ENCODE measurements at regions not wholly inside any gene's neighbourhood (a gene's known extent, or its start where the extent isn't known, plus 50 kb on each side); places are given as distances from the start of the nearest gene placed in this dataset.

GRCh38 chr7:63072806-63073205, 925.8 kb upstream of the ZNF722 start:
- ATAC-seq = no peak
- H3K9me3 ChIP-seq (ENCODE audit: control insufficient read depth, insufficient read depth, low read depth, low read length) = 0 out of 2 replicates have a peak, but pooled peaks cover 5% of the 10 kb centered on the region
- H3K4me3 ChIP-seq (ENCODE audit: low read depth in 2 of 2, low read length in 2 of 2) = no peak overlapping the region
- H3K4me1 ChIP-seq (ENCODE audit: control insufficient read depth, insufficient read depth, low read length) = no peaks in the 10 kb centered on the region
- ChIA-PET POLR2A (no interaction called here), CTCF (no interaction called here)
- intact Hi-C loops (cut with micrococcal nuclease; ENCODE audit: unreplicated experiment) = no loop called here
- in situ Hi-C loops (cut with HindIII; ENCODE audit: low pct_unique_long_range_greater_than_20kb, low sequenced_read_pairs) = no loop called here
- H3K27ac ChIP-seq (ENCODE audit: low read length) = no peak overlapping the region
- no TSS peak for BruUV-seq (replicated peaks)
- no peaks in the 10 kb centered on the region for H3K36me3 ChIP-seq (ENCODE audit: control insufficient read depth, insufficient read depth, low read length)
- TF ChIP-seq SIN3A (IDR thresholded peaks at IDR 0.05; ENCODE audit: borderline replicate concordance, insufficient read depth, low read depth, low read length) = no peak
- TF ChIP-seq TCF7L2 (IDR thresholded peaks at IDR 0.05; ENCODE audit: low read depth, low read length) = no peak
- no peak for TF ChIP-seq CTCF (IDR thresholded peaks at IDR 0.05)
- TF ChIP-seq POLR2AphosphoS5 (IDR thresholded peaks at IDR 0.05; ENCODE audit: low read depth, low read length) = no peak
- TF ChIP-seq REST (IDR thresholded peaks at IDR 0.05; ENCODE audit: insufficient read depth in 1 of 2, low read depth in 2 of 2, low read length in 1 of 2) = no peak
- DNase-seq (ENCODE audit: low read depth, low spot score) = no peak
- H3K27me3 ChIP-seq (ENCODE audit: control insufficient read depth, insufficient read depth, low read length) = no peaks in the 10 kb centered on the region

GRCh38 chr7:63073286-63073685, 925.4 kb upstream of the ZNF722 start:
- ATAC-seq = no peak
- Histone ChIP-seq H3K9me3 (ENCODE audit: control insufficient read depth, insufficient read depth, low read depth, low read length) (0 out of 2 replicates have a peak, but pooled peaks cover 5% of the 10 kb centered on the region), H3K4me3 (ENCODE audit: low read depth in 2 of 2, low read length in 2 of 2) (no peak overlapping the region), H3K4me1 (ENCODE audit: control insufficient read depth, insufficient read depth, low read length) (no peaks in the 10 kb centered on the region), H3K27me3 (ENCODE audit: control insufficient read depth, insufficient read depth, low read length) (no peaks in the 10 kb centered on the region), H3K36me3 (ENCODE audit: control insufficient read depth, insufficient read depth, low read length) (no peaks in the 10 kb centered on the region), H3K27ac (ENCODE audit: low read length) (no peak overlapping the region)
- BruUV-seq (replicated peaks) = no TSS peak
- ChIA-PET CTCF (no interaction called here), POLR2A (no interaction called here)
- TF ChIP-seq REST (IDR thresholded peaks at IDR 0.05; ENCODE audit: insufficient read depth in 1 of 2, low read depth in 2 of 2, low read length in 1 of 2) = no peak
- no peak for TF ChIP-seq CTCF (IDR thresholded peaks at IDR 0.05)
- TF ChIP-seq POLR2AphosphoS5 (IDR thresholded peaks at IDR 0.05; ENCODE audit: low read depth, low read length) = no peak
- no peak for TF ChIP-seq SIN3A (IDR thresholded peaks at IDR 0.05; ENCODE audit: borderline replicate concordance, insufficient read depth, low read depth, low read length)
- no peak for TF ChIP-seq TCF7L2 (IDR thresholded peaks at IDR 0.05; ENCODE audit: low read depth, low read length)
- in situ Hi-C loops (cut with HindIII; ENCODE audit: low pct_unique_long_range_greater_than_20kb, low sequenced_read_pairs) (no loop called here), intact Hi-C loops (cut with micrococcal nuclease; ENCODE audit: unreplicated experiment) (no loop called here)
- no peak for DNase-seq (ENCODE audit: low read depth, low spot score)
